ENCODE measurements at regions not wholly inside any gene's neighbourhood (a gene's known extent, or its start where the extent isn't known, plus 50 kb on each side); places are given as distances from the start of the nearest gene placed in this dataset.
"Not testable (repeated sequence)": the region's sequence is repeated elsewhere in the genome, so short reads cannot be mapped to it uniquely, and the experiment has no call there.

GRCh38 chr5:94057655-94058054, 316.3 kb upstream of the POU5F2 start:
- H3K27ac Mint-ChIP-seq, result peak overlapping the region; percentile 36

GRCh38 chr5:94057217-94057616, 315.8 kb upstream of the POU5F2 start:
- peaks cover 10% of the 10 kb centered on the region for H3K4me1 Mint-ChIP-seq
- H3K27ac Mint-ChIP-seq, result peak overlapping the region; percentile 57
- H3K27me3 Mint-ChIP-seq (ENCODE audit: low read depth, poor library complexity), result no peaks in the 10 kb centered on the region

More at GRCh38 chr5:94057655-94058054, 316.3 kb upstream of the POU5F2 start:
- Mint-ChIP-seq H3K27me3 (ENCODE audit: low read depth, poor library complexity) (no peaks in the 10 kb centered on the region), H3K4me3 (no peak overlapping the region), H3K36me3 (ENCODE audit: low read depth) (peaks cover 11% of the 10 kb centered on the region), H3K4me1 (peaks cover 10% of the 10 kb centered on the region), H3K9me3 (peaks cover 17% of the 10 kb centered on the region)
- no peak for TF ChIP-seq CTCF (IDR thresholded peaks at IDR 0.05)
- no peak for DNase-seq

GRCh38 chr5:94049307-94049922, 308.0 kb upstream of the POU5F2 start:
- DNase-seq; H3K4me3 Mint-ChIP-seq; H3K4me1 Mint-ChIP-seq; H3K9me3 Mint-ChIP-seq; H3K27me3 Mint-ChIP-seq (ENCODE audit: low read depth, poor library complexity); H3K27ac Mint-ChIP-seq: not testable (repeated sequence)
- H3K36me3 Mint-ChIP-seq (ENCODE audit: low read depth), result peaks cover 22% of the 10 kb centered on the region

More at GRCh38 chr5:94057217-94057616, 315.8 kb upstream of the POU5F2 start:
- peaks cover 11% of the 10 kb centered on the region for H3K36me3 Mint-ChIP-seq (ENCODE audit: low read depth)
- peaks cover 15% of the 10 kb centered on the region for H3K9me3 Mint-ChIP-seq
- H3K4me3 Mint-ChIP-seq, result no peak overlapping the region
- no peak for TF ChIP-seq CTCF (IDR thresholded peaks at IDR 0.05)
- DNase-seq, result no peak

GRCh38 chr5:94045839-94046782, 304.7 kb upstream of the POU5F2 start:
- Mint-ChIP-seq H3K4me3 (no peak overlapping the region), H3K27ac (peak overlapping the region; percentile 2), H3K36me3 (ENCODE audit: low read depth) (peaks cover 46% of the 10 kb centered on the region), H3K27me3 (ENCODE audit: low read depth, poor library complexity) (no peaks in the 10 kb centered on the region), H3K9me3 (peaks cover 7% of the 10 kb centered on the region), H3K4me1 (no peaks in the 10 kb centered on the region)
- no peak for TF ChIP-seq CTCF (IDR thresholded peaks at IDR 0.05)
- no peak for DNase-seq

- TF ChIP-seq CTCF (IDR thresholded peaks at IDR 0.05), result no peak
- Mint-ChIP-seq H3K4me1 (no peaks in the 10 kb centered on the region), H3K36me3 (ENCODE audit: low read depth) (peaks cover 40% of the 10 kb centered on the region), H3K27ac (no peak overlapping the region), H3K27me3 (ENCODE audit: low read depth, poor library complexity) (no peaks in the 10 kb centered on the region), H3K4me3 (no peak overlapping the region), H3K9me3 (peaks cover 7% of the 10 kb centered on the region)
- DNase-seq, result no peak
These were observed 301.9 kb upstream of the POU5F2 start for GRCh38 chr5:94043311-94043710.

- Mint-ChIP-seq H3K4me3 (no peak overlapping the region), H3K27ac (peak overlapping the region; percentile 55), H3K27me3 (ENCODE audit: low read depth, poor library complexity) (no peaks in the 10 kb centered on the region), H3K4me1 (no peaks in the 10 kb centered on the region), H3K36me3 (ENCODE audit: low read depth) (peaks cover 31% of the 10 kb centered on the region), H3K9me3 (peaks cover 7% of the 10 kb centered on the region)
- TF ChIP-seq CTCF (IDR thresholded peaks at IDR 0.05), result no peak
- DNase-seq, result no peak
These were observed 299.3 kb upstream of the POU5F2 start for GRCh38 chr5:94040591-94041148.
